Activated T-cell treated with anti-CD3 and anti-CD28 coated beads for 48 hours (primary cell): ENCODE measurements at regions not wholly inside any gene's neighbourhood (a gene's known extent, or its start where the extent isn't known, plus 50 kb on each side); places are given as distances from the start of the nearest gene placed in this dataset.
"Not testable (repeated sequence)": the region's sequence is repeated elsewhere in the genome, so short reads cannot be mapped to it uniquely, and the experiment has no call there.

Experiments
- DNase-seq: peaks from one replicate; pipeline ENCODE4 v3.0.0-alpha.2; 2020; ENCODE audit warnings: low read depth

DNA sequence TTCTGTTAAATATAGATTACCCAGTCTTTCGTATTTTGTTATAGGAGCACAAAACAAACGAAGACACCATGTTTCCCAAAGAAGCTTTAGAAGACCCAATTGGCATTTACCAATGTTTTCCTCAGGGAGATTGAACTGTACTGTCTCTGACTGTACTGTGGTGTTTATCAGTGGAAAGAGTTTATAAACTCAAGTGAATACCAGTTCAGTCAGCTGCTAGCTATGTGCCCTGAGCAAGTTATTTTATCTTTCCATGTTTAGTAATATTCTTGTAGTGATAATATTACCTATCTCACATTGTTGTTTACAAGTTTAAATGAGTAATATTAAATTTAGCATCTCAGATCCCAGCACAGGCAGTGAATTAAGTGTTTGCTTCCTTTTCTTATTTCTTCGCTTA lies 773.2 kb downstream of the KCNA4 start:
- DNase-seq, result no peak

DNA sequence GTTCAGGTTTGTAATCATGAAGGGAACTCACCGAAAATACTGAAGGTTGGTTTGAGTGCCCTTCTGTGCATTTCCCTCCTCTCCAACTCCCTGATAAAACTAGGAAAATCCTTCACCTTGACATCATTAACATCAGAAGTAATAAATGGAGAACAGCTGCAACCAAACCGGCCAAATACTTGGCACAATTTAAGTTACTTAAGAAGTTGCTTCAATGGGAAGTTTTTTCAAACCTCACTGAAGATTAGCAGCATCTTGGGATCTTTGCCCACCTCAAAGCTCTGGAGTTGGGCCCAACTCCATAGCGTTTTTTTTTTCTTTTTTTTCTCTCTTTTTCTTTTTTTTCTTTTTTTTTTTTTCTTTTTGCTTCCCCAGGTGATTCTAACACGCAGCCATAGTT lies 784.8 kb downstream of the KCNA4 start:
- no peak for DNase-seq

DNA sequence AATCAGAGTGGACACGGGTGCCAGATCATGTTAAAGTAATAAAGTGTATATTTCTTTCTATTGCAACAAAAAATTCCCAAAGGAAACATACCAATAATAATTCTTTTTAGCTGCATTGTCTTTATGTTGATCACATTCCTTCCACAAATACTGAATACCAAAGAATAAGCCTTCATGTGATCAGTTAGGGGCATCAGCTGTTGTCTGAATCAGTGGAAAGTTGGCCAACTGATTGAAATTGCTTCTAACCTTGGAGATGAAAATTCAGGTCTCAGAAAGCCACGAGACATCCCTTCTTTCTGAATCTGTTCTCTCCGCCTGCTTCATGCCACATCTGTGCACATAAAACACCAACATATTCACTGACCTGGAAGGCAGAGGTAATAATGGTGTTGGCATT lies 785.2 kb downstream of the KCNA4 start:
- DNase-seq, result no peak

DNA sequence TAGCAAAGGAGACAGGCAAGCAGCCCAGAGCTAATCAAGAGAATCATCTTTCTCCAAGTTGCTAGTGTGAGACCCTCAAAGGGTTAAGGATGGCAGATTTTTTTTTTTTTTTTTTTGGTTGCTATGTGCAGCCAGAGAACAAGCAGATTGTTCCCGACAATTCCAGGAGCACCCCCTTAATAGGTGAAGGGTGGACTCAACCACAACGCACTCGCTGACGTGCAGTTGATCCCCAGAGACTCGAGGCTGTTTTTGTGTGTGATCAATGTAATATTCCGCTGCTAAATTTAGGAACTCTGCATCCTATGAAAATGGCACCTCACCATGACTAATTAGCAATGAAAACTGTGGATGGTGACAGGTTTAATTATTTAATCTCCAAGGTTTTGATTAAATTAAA lies 789.0 kb downstream of the KCNA4 start:
- DNase-seq, result no peak

DNA sequence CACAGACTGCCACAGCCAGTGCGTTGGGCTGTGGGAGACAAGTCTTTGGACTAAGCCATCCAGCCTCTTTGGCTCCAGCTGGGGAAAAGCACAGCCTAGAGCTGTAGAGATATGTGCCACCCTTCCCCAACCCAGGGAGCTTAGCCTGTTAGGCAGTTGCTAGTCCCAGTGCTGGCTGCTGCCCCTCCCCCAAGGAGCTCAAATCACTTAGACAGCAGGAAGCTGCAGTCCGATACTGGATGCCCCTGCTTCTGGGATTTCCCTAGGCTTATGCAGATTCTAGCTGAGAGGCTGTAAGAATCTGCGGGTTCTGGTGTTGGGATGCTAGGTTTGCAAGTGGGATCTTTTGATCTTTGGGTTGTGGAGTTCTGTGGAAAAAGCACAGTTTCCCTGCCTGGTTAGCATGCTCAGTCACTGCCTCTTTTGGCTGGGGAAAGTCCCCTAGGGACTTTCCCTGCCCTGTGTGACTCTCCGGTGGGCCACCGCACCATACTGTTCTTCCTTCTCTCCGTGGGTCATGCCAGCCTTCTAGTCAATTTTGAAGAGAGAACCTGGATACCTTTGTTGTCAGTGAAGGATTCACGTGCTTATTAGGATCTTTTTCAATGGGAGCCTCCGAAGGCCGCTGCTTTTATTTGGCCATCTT lies 792.0 kb downstream of the KCNA4 start:
- no peak for DNase-seq

DNA sequence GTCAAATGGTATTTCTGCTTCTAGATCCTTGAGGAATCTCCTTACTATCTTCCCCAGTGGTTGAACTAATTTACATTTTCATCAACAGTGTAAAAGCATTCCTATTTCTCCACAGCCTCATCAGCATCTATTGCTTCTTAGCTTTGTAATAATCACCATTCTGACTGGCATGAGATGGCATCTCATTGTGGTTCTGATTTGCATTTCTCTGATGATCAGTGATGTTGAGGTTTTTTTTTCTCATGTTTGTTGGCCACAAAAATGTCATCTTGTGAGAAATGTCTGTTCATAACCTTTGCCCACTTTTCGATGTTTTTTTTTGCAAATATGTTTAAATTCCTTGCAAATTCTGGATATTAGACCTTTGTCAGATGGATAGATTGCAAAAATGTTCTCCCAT lies 797.3 kb downstream of the KCNA4 start:
- not testable (repeated sequence) for DNase-seq

DNA sequence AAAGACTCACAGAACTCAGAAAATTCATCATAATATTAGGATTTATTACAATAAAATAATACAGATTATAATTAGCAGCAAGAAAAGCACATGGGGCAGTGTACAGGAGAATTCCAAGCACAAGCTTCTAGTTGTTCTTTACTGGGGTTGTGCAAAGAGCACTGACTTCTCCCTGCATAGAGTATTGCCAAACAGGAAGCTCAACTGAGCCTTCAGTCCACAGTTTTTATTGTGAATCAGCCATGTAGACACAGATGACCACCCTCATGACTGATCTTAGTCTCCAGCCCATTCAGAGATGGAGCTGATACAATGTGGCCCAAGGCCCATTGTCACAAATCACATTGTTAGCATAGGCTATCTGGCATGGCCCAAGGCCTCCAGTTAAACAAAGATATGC lies 798.9 kb downstream of the KCNA4 start:
- no peak for DNase-seq

DNA sequence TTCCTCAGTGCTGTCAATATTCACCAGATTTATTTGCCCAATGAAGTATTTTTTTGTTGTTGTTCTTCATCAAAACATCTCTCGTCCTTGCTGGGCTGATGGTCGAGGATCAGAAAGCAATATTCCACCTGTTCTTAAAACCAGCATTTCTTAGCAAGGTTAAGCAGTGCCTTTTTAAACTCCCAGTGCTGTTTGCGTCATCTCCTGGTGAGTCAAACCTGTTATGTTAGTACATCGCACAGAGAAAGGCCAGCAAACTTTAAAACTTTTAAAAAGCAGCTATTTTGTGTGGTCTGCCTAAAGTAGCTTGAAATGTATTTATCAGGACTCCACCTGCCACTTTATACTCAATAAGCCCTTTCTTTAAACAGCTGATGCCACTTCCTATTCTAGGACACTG lies 802.0 kb downstream of the KCNA4 start:
- DNase-seq, result no peak

DNA sequence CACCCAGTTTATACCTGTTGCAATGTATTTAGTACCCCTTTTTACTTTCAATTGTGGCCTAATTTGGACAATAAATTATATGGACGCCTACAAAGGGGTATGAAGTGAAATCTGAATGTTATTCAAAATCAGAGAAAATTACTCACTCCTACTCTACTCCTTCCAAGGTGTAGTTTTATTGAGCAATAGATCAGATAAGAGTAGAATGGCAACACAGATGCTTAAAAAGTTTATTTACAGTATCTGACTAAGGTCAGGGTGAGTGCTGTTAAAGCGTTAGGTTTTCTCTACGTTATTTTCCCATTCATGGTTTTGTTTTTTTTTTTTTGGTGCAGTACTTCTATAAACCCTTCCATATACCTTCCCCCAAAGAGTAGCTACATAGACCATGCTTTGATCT lies 805.6 kb downstream of the KCNA4 start:
- no peak for DNase-seq

DNA sequence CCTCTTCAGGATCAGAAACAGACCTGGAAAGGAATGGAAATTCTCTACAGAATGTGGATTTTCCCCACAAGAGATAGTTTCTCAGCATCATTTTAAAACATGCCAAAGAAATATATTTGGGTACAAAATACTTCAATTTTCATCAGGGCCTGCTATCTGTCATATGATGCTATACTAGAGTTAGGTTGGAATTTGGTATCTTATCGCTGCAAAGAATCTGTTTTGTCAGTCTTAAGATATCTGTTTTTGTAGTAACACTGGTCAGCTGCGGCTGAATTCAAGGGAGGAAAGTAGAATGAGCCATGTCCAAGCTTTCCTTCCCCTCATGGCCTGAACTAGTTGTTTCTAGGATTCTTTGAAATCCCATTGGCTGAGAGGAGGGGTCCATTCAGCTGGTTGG lies 806.4 kb downstream of the KCNA4 start:
- no peak for DNase-seq

DNA sequence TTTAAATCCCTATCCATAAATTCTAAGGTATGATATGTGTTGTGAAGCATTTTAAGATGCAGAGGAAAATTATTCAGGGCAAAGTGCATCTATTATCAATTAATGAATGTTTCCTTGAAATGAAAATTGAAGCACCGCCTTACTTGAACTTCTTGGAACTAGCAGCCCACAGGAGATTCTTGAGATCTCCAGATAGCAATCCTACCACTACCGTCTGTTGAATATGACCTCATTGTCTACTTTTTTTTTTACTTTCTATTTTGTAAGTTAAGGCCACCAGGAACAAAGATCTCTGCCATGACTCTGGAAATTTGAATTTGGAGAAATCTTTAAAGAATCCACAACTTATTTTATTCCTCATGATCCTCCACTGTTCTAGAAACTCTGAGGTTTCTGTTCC lies 808.7 kb downstream of the KCNA4 start:
- no peak for DNase-seq

DNA sequence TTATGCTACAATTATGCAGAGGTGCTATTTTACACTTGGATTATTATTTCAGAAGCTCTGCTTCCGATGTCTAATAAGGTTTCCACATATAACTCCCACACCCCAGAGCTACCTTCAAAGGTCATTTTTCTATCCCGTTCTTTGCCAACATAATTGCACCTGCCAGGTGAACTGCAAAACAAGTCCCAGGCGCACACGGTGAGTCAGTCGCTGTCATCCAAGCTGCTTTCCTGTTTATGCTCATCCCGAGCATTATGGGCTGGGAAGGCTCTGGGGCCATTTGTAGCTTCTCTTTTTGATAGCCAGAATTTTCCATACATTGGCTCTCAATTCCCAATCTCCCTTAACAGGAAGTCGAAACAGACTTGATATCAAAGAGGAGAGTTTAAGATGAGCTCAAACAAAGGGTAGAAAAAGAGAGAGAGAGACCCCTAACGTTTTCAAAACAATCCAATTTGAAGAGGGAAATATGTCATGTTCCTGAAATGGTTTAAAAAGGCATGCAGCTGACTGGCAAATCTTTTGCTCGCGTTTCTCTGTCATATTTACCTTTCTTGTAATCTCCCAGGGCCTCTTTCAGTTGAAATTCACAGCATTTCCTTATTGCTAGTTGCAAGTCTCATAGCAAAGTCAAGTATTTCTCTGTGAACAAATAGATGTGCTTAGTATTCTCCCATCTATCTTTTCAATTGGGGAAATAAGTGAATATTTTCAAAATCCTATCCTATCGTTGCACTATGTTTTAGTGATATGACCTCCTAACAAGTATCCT lies 815.9 kb downstream of the KCNA4 start:
- DNase-seq, result no peak

DNA sequence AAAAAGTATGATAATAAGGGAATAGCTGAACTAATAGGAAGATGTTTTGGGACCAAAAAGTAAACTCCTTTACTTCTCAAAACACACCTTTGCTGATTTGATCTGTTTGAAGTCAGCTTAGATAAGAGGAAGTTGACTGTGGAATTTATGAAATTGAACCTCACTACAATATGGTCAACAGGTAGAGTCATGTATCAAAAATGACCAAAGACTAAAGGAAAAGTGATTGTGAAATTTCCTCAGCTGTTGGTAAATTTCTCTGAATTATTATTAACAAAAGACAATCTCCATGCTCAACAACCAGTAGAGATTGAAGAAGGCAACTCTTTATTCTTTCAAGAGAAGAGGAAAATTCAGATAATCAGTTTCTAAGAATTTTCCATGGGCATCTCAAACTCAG lies 826.5 kb downstream of the KCNA4 start:
- no peak for DNase-seq

DNA sequence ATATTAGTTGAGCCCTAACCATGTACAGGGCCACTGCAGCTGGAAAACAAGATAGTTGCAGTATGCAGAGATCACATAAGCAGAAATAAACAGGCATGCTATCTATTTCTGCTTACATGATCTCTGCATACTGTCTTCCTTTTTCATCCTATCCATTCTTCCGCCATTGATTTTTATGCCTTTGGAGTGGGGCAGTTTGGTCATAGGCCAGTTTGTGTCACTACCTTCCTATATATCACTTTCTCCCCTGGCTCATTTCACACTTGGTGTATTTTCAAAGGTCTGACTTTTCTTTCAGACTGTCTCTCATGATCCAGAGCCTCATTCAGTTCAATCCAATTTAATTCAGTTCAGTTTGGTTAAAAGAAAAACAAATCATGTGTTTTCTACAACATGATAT lies 829.6 kb downstream of the KCNA4 start:
- no peak for DNase-seq

DNA sequence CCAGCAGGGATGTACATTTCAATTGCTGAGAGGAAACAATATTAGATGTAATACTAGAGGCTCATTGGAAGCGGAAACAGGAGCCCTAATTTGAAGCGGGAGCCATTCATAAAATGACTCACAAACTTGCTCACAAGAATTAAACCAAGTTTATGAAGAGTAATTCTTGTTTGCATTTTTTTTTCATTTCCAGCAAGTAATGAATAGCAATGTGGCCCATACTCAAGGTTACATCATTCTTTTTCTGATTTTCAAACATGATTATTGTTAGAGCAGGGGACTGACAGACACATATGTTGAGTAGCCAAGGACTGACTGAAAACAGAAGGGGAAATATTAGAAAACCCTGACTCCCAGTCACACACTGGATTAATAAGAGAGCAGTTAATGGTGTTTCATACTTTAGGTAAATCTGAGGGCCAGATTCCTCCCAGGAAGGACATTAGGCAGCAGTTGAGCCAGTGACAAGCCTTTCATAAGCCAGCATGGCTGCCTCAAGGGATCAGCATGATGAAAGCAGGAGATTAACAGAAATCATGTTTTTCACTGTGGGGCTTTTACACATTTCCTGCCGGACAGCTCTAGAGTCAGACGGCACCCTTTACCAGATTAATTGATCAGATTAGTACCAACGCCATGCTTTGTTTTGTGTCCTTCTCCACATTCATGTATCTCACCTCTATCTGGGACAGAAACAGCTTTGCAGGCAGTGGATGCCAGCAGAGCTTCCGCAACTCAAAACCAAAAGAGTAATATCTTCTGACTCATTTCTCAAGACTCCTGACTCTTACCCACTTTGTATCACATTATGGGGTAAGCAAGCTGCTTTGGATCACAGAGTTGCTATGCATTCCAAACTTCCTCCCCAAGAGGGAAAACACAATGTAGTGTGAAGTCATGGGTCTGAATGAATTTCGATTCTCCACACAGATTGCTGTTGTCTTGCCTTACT lies 831.6 kb downstream of the KCNA4 start:
- no peak for DNase-seq

DNA sequence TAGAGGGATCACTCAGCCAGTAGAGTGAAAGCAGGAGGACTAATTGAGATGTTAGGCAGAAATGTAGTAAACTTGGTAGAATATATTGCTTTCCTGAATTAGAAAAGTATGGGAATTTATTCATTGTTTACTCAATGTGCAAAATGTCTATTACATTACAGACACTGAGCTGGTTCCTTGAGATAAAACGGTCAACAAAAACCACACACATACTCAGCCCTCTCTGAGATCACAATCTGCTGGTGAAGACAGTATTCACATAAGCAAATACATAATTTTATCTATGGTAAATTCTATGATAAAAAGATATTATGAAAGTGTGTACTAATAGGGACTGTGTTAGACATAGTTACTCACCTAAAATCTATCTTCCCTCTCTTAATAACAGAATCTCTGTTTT lies 833.5 kb downstream of the KCNA4 start:
- no peak for DNase-seq

DNA sequence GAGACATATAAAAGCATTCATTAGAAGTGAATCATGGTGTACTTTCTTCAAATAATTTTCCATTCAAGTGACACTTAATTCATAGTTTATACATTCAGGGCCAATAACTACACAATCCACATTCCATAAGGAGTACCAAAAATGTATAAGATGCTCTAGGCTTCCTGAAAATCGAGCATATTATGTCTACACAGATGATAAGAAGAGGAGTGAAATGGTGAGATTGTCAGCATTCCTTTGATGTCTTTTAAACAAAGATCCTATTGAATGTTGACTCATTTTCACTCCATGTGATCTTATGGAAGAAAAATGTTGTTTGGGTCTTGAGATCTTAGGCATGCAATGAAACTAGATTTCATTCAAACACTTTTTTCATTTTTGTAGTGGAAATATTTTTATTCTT lies 843.2 kb downstream of the KCNA4 start:
- DNase-seq, result no peak

DNA sequence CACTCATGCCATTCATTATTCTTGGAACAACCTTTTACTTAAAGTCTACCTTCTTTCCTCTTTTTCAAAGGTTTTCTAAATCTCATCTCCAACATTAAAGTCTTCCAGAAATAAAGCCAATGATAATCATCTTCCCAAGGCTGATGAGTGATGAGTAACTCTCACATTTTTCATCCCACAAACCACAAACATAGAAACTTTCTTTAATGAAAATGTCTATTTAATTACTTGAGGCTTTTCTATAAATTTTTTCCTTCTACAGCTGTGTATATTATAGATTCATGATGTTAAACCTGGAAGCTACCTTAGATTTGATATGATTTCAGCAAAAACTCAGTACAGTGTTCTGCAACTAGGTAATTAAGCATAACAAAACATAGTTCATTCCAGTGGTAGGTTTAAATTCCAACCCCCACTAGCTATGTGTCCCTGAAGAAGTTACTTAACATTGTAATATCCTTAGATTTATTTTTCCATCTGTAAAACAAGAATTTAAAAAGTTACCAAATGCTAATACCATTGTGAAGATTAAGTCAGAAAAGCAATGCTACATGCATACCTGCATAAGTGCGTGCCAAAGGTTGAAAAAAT lies 845.4 kb downstream of the KCNA4 start:
- no peak for DNase-seq

DNA sequence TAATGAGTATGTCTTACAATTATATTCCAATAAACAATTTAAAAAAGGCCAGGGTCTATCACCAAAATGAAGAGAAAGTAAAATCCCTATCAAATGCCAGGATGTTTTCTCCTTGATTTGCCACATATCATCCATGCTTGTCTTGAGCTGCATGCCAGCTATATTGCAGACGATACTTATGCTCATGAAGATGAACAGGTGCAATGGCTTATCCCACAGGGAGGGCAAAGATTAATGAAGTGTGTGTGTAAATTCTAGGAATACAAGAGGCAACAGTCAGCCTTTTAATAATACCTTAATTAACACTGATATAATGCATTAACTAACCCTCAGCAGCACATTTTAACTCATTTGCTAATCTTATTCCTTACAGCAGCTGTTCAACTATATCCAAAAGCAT lies 850.5 kb downstream of the KCNA4 start:
- no peak for DNase-seq

DNA sequence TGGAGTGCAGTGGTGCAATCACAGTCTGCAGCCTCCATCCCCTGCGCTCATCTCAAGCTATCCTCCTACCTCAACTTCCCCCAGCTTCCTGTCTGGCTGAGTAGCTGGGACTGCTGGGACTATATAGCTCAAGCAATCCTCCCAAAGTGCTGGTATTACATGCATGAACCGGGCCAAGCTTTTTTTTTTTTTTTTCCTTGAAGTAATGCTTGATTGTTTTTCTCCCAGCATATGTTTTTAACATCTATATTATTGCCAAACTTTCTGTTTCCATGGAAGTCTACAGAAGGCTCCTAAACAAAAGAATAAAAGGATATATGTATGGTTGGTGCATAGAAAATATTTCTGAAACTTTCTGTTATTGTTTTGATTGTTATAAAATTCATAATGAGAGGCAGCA lies 853.6 kb downstream of the KCNA4 start:
- no peak for DNase-seq

DNA sequence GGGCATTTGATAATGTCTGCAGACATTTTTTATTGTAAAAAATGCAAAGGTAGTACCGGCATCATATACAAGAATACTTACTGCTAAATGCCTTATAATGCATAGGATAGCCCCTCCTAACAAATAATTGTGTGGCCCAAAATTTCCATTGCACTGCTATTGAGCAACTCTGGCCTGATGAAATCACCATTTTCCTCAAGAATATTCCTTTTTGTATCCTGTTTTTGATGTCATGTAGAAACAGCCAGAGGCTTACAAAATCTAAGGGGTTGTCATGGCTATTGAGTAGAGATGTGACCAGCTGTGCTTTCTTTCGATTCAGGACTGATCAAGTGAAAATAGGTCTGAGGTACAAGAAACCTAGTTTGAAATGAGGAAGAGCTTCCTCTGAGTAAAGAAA lies 854.3 kb downstream of the KCNA4 start:
- no peak for DNase-seq

DNA sequence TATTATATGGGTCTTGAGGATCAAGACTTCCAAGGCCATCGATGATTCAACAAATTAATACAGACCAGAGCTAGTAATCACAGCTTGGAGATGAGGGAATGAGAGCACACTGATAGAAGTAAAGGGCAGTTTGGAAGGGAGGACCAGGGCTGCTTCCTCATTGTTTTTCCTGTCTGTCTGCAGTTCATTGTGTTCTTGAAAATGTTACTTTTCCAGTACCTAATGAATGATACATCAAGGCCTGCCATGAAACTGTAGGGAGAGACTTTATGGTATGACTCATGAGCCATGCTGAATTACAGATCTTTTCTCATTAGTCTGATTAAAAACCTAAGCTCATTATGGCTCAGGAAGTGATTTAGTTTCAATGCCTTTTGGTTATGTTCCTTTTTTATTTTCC lies 855.6 kb downstream of the KCNA4 start:
- DNase-seq, result no peak
